ENCODE measurements at regions not wholly inside any gene's neighbourhood (a gene's known extent, or its start where the extent isn't known, plus 50 kb on each side); places are given as distances from the start of the nearest gene placed in this dataset.
"Not testable (repeated sequence)": the region's sequence is repeated elsewhere in the genome, so short reads cannot be mapped to it uniquely, and the experiment has no call there.

DNA sequence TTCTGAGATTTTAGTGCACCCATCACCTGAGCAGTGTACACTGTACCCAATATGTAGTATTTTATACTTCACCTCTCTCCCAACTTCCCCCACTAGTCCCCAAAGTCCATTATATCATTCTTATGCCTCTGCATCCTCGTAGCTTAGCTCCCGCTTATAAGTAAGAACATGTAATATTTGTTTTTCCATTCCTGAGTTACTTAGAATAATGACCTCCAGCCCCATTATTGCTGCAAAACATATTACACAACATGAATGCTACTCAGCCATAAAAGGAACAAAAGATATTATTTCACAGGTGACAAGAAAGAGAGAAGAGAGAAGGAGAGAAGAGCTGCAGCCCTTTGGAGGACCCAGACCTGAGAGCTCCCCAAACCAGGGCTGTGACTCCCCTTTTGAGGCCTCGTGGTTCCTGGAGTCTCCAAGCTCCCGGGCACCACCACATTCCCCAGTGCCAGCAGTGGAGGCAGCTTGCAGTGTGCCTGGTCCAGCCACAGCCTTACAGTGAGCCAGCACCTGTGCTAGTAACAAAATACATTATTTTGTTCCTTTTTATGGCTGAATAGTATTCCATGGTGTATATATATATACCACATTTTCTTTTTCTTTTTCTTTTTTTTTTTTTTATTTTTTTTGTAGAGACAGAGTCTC lies 194.5 kb upstream of the DAB2 start:
- no peak overlapping the region for H3K4me3 ChIP-seq (ENCODE audit: low read depth, low read length)
- TF ChIP-seq, protein P1, sequence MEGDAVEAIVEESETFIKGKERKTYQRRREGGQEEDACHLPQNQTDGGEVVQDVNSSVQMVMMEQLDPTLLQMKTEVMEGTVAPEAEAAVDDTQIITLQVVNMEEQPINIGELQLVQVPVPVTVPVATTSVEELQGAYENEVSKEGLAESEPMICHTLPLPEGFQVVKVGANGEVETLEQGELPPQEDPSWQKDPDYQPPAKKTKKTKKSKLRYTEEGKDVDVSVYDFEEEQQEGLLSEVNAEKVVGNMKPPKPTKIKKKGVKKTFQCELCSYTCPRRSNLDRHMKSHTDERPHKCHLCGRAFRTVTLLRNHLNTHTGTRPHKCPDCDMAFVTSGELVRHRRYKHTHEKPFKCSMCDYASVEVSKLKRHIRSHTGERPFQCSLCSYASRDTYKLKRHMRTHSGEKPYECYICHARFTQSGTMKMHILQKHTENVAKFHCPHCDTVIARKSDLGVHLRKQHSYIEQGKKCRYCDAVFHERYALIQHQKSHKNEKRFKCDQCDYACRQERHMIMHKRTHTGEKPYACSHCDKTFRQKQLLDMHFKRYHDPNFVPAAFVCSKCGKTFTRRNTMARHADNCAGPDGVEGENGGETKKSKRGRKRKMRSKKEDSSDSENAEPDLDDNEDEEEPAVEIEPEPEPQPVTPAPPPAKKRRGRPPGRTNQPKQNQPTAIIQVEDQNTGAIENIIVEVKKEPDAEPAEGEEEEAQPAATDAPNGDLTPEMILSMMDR (IDR thresholded peaks at IDR 0.05; ENCODE audit: insufficient read depth, low read depth, low read length) = no peak
- peak; percentile 14 for DNase-seq (ENCODE audit: low read depth)

DNA sequence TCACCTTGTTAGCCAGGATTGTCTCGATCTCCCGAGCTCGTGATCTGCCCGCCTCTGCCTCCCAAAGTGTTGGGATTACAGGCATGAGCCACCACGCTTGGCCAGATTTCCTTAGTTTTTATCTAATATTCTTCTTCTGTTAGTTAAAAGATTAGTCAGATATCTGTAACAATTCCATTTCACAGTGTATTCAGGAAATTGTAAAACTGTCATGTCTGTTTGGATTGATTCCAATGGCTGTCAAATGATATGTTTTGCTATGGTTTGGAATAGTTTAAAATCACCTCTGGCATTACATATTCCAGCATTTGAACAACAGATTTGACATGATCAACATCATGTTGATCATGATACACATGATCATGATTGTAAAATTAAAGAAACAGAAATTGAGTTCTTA lies 193.6 kb upstream of the DAB2 start:
- TF ChIP-seq, protein P1 (IDR thresholded peaks at IDR 0.05; ENCODE audit: insufficient read depth, low read depth, low read length) = no peak
- no peak for DNase-seq (ENCODE audit: low read depth)
- no peak overlapping the region for H3K4me3 ChIP-seq (ENCODE audit: low read depth, low read length)

DNA sequence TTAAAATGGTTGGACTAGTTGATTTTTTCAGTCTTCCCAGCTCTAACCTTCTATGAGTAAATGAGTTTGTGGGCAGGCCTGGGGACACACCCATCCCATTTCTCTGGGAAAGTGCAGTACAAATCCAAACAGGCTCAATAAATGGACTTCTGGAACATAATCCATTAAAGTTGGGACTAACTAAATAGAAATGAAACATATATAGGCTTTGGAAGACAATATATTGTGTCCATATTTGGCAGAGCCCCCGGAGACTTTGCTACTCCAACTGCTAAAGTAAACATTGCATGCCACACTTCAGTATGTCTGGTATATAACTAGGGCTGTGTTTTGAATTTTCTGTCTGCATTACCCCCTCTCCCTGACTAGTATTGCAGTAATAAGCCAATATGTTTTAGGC lies 191.4 kb upstream of the DAB2 start:
- H3K4me3 ChIP-seq (ENCODE audit: low read depth, low read length) = no peak overlapping the region
- TF ChIP-seq, protein P1 (IDR thresholded peaks at IDR 0.05; ENCODE audit: insufficient read depth, low read depth, low read length) = no peak
- DNase-seq (ENCODE audit: low read depth) = no peak

DNA sequence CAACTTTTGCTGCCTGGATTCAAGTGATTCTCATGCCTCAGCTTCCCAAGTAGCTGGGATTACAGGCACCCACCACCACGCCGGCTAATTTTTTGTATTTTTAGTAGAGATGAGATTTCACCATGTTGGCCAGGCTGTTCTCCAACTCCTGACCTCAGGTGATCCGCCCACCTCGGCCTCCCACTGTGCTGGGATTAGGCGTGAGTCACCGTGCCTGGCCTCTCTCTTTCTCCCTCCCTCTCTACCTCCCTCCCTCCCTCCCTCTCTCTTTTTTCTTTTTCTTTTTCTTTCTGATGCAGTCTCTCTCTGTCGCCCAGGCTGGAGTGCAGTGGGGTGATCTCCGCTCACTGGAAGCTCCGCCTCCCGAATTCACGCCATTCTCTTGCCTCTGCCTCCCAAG lies 186.3 kb upstream of the DAB2 start:
- not testable (repeated sequence) for DNase-seq (ENCODE audit: low read depth); H3K4me3 ChIP-seq (ENCODE audit: low read depth, low read length)

DNA sequence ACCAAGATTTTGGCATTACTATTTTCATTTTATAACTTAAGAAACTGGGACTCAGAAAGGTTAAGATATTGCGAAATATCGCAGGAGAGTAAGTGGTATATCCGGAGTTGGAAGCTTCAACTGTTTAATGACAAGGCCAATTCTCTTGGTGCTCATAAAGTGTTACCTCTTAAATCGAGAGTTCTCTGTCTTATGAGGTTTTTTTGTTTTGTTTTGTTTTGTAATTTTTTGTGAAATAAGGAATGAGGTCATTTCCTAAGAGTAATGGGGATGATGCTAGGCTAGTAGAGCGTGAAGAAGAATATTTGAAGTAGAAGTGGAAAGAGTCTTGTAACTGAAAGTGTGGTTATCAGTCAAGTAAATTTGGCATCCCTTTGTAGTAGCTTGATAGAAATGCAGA lies 183.2 kb upstream of the DAB2 start:
- peak; percentile 63 for DNase-seq (ENCODE audit: low read depth)
- H3K4me3 ChIP-seq (ENCODE audit: low read depth, low read length) = no peak overlapping the region
- TF ChIP-seq, protein P1 (IDR thresholded peaks at IDR 0.05; ENCODE audit: insufficient read depth, low read depth, low read length) = no peak

DNA sequence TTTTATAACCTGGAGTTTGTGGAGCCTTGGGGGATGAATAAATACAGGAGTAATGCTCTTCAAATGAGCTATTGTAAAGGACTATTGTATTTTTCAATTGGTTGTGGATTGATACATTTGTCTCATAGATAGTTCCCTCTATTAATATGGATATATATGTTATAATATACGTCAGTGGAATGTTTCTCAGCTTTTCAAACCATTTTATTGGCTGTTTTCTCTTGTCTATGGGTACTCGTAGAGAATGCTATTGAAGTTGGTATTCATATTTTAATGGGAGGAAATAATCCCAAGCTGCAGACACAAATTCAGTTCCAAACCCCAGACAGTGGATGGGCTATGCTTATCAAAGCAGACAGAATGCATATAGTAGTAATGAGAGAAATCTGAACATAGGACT lies 181.8 kb upstream of the DAB2 start:
- TF ChIP-seq, protein P1 (IDR thresholded peaks at IDR 0.05; ENCODE audit: insufficient read depth, low read depth, low read length) = no peak
- H3K4me3 ChIP-seq (ENCODE audit: low read depth, low read length) = no peak overlapping the region
- DNase-seq (ENCODE audit: low read depth) = no peak

DNA sequence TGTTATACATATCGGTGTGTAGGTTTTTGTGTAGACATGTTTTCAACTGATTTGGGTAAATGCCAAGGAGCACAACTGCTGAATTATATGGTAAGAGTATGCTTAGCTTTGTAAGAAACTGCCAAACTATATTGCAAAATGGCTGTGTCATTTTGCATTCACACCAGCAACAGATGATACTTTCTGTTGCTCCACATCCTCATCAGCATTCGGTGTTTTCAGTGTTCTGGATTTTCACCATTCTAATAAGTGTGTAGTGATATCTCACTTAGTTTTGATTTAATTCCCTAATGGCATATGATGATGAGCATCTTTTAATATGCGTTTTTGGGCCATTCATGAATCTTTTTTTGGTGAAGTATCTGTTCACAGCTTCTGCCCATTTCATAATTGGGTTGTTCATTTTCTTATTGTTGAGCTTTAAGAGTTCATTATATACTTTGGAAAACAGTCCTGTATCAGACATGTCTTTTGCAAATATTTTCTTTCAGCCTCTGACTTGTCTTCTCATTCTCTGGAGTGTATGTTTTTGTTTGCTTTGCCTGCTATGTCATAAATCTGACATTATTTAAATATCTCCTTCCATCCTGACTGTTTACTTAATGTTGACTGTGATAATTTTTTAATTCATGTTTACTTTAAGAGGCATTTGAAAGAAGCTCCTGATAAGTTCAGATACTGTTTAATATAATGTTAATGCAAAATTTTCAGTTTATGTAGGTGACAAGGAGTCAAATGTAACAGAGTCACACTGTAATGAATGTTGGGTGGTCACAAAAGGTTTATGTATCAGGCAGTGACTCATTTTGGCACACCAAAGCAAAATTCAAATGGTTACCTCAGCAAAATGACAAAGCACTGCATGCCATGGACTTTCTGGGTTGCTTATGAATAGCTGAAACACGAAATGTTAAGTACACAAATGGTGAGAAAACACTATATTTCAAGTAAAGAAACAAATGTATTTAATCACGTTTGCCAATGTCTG lies 181.1 kb upstream of the DAB2 start:
- TF ChIP-seq, protein P1 (IDR thresholded peaks at IDR 0.05; ENCODE audit: insufficient read depth, low read depth, low read length) = no peak
- H3K4me3 ChIP-seq (ENCODE audit: low read depth, low read length) = no peak overlapping the region
- DNase-seq (ENCODE audit: low read depth) = peak; percentile 70
